Panc1 (cell line): ENCODE measurements at regions not wholly inside any gene's neighbourhood (a gene's known extent, or its start where the extent isn't known, plus 50 kb on each side); places are given as distances from the start of the nearest gene placed in this dataset.

ENCODE experiments used
- CTCF ChIP-seq: fragments of 450-650 bp; IDR thresholded peaks from 2 replicates; pipeline ENCODE4 v1.5.1; 2017; ENCODE audit warnings: mild to moderate bottlenecking
- POLR2AphosphoS5 ChIP-seq: IDR thresholded peaks from 2 replicates; pipeline ENCODE4 v1.6.1; 2012; ENCODE audit warnings: mild to moderate bottlenecking, low read depth, low read length, moderate library complexity
- SIN3A ChIP-seq: IDR thresholded peaks from 2 replicates; pipeline ENCODE4 v1.6.1; 2012; ENCODE audit warnings: low read depth, mild to moderate bottlenecking, low read length, moderate library complexity, borderline replicate concordance; ENCODE audit not compliant: insufficient read depth
- TF ChIP-seq, protein P1 (sequence below), 2 experiments: IDR thresholded peaks; 2 replicates each; pipeline ENCODE4 v1.6.1; 2011 to 2012; ENCODE audit warnings: low read depth in 2 of 2, control low read depth in 1 of 2, low read length in 1 of 2, mild to moderate bottlenecking in 1 of 2, moderate library complexity in 1 of 2; ENCODE audit not compliant: insufficient read depth in 1 of 2

DNA sequence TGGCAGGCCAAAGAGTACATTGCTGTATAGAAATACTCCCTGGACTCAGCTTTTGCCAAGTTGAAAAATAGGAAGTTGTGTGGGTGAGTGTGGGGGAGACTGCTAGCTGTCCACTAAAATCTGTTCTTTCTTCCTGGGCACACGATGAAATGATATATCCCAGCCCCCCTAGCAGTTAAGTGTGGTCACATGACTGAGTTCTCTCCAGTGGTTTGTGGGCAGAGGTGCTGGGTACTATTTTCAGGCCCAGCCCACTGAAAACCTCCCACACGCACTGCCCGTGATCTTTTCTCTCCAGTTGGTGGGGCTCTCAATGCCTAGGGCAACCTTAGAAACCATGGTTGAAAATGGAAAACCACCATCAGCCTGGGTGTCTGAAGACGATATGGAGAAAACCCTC lies 119.7 kb upstream of the LMO4 start:
- TF ChIP-seq SIN3A (no peak), CTCF (no peak), POLR2AphosphoS5 (no peak)
- TF ChIP-seq, protein P1, sequence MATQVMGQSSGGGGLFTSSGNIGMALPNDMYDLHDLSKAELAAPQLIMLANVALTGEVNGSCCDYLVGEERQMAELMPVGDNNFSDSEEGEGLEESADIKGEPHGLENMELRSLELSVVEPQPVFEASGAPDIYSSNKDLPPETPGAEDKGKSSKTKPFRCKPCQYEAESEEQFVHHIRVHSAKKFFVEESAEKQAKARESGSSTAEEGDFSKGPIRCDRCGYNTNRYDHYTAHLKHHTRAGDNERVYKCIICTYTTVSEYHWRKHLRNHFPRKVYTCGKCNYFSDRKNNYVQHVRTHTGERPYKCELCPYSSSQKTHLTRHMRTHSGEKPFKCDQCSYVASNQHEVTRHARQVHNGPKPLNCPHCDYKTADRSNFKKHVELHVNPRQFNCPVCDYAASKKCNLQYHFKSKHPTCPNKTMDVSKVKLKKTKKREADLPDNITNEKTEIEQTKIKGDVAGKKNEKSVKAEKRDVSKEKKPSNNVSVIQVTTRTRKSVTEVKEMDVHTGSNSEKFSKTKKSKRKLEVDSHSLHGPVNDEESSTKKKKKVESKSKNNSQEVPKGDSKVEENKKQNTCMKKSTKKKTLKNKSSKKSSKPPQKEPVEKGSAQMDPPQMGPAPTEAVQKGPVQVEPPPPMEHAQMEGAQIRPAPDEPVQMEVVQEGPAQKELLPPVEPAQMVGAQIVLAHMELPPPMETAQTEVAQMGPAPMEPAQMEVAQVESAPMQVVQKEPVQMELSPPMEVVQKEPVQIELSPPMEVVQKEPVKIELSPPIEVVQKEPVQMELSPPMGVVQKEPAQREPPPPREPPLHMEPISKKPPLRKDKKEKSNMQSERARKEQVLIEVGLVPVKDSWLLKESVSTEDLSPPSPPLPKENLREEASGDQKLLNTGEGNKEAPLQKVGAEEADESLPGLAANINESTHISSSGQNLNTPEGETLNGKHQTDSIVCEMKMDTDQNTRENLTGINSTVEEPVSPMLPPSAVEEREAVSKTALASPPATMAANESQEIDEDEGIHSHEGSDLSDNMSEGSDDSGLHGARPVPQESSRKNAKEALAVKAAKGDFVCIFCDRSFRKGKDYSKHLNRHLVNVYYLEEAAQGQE (IDR thresholded peaks at IDR 0.05; ENCODE audit: insufficient read depth in 1 of 2, low read depth in 2 of 2, low read length in 1 of 2) = no peak
